Progenitor cell of endocrine pancreas (in vitro differentiated cells): ENCODE measurements at regions not wholly inside any gene's neighbourhood (a gene's known extent, or its start where the extent isn't known, plus 50 kb on each side); places are given as distances from the start of the nearest gene placed in this dataset.
"Not testable (repeated sequence)": the region's sequence is repeated elsewhere in the genome, so short reads cannot be mapped to it uniquely, and the experiment has no call there.

Experiments
- DNase-seq: peaks from one replicate; pipeline ENCODE4 v3.0.0; 2021; ENCODE audit warnings: low spot score; ENCODE audit not compliant: unreplicated experiment
- H3K27ac Mint-ChIP-seq: 2 replicates; pipeline ENCODE4 v1.8.0; 2021; ENCODE audit warnings: mild to moderate bottlenecking, moderate library complexity, mixed read lengths
- H3K27me3 Mint-ChIP-seq: 2 replicates; pipeline ENCODE4 v1.8.0; 2021; ENCODE audit warnings: mixed read lengths
- H3K36me3 Mint-ChIP-seq: 2 replicates; pipeline ENCODE4 v1.8.0; 2022; ENCODE audit warnings: mixed read lengths; ENCODE audit not compliant: insufficient read depth
- H3K4me1 Mint-ChIP-seq: 2 replicates; pipeline ENCODE4 v1.8.0; 2021; ENCODE audit warnings: low read depth, mixed read lengths
- H3K4me3 Mint-ChIP-seq: 2 replicates; pipeline ENCODE4 v1.8.0; 2021; ENCODE audit warnings: low read depth, mild to moderate bottlenecking, moderate library complexity, mixed read lengths
- H3K9me3 Mint-ChIP-seq: 2 replicates; pipeline ENCODE4 v1.8.0; 2021; ENCODE audit warnings: low read depth, mixed read lengths
- CTCF ChIP-seq: fragments of 200-600 bp; sonication (generic); IDR thresholded peaks from one replicate; pipeline ENCODE4 v1.5.0; 2021; ENCODE audit warnings: antibody characterized with exemption, mild to moderate bottlenecking; ENCODE audit not compliant: unreplicated experiment

GRCh38 chr5:118478852-118479251 lies 509.5 kb downstream of the DTWD2 start:
- H3K4me3 Mint-ChIP-seq: no peak overlapping the region
- no peaks in the 10 kb centered on the region for H3K36me3 Mint-ChIP-seq
- peaks cover 14% of the 10 kb centered on the region for H3K9me3 Mint-ChIP-seq
- H3K4me1 Mint-ChIP-seq: no peaks in the 10 kb centered on the region
- DNase-seq: no peak
- TF ChIP-seq CTCF: no peak
- no peaks in the 10 kb centered on the region for H3K27me3 Mint-ChIP-seq
- H3K27ac Mint-ChIP-seq: no peak overlapping the region

GRCh38 chr5:118468085-118468484 lies 520.3 kb downstream of the DTWD2 start:
- H3K4me3 Mint-ChIP-seq: no peak overlapping the region
- DNase-seq: no peak
- no peaks in the 10 kb centered on the region for H3K4me1 Mint-ChIP-seq
- no peaks in the 10 kb centered on the region for H3K9me3 Mint-ChIP-seq
- no peak overlapping the region for H3K27ac Mint-ChIP-seq
- H3K36me3 Mint-ChIP-seq: no peaks in the 10 kb centered on the region
- TF ChIP-seq CTCF: no peak
- H3K27me3 Mint-ChIP-seq: no peaks in the 10 kb centered on the region

- H3K27me3 Mint-ChIP-seq: no peaks in the 10 kb centered on the region
- no peak for TF ChIP-seq CTCF
- no peaks in the 10 kb centered on the region for H3K4me1 Mint-ChIP-seq
- no peaks in the 10 kb centered on the region for H3K9me3 Mint-ChIP-seq
- H3K4me3 Mint-ChIP-seq: no peak overlapping the region
- no peak overlapping the region for H3K27ac Mint-ChIP-seq
- no peak for DNase-seq
- H3K36me3 Mint-ChIP-seq: no peaks in the 10 kb centered on the region
Observed at GRCh38 chr5:118467103-118467502, 521.2 kb downstream of the DTWD2 start.

GRCh38 chr5:118466418-118466817 lies 521.9 kb downstream of the DTWD2 start:
- DNase-seq: no peak
- Mint-ChIP-seq H3K4me1 (no peaks in the 10 kb centered on the region), H3K27me3 (no peaks in the 10 kb centered on the region), H3K36me3 (no peaks in the 10 kb centered on the region), H3K4me3 (no peak overlapping the region), H3K27ac (no peak overlapping the region), H3K9me3 (no peaks in the 10 kb centered on the region)
- TF ChIP-seq CTCF: no peak

- H3K36me3 Mint-ChIP-seq, H3K27me3 Mint-ChIP-seq, H3K9me3 Mint-ChIP-seq, H3K4me3 Mint-ChIP-seq, DNase-seq, H3K4me1 Mint-ChIP-seq, H3K27ac Mint-ChIP-seq: not testable (repeated sequence)
Observed at GRCh38 chr5:118462276-118462675, 526.1 kb downstream of the DTWD2 start.

- Mint-ChIP-seq H3K36me3 (no peaks in the 10 kb centered on the region), H3K27ac (no peak overlapping the region), H3K27me3 (no peaks in the 10 kb centered on the region), H3K4me1 (no peaks in the 10 kb centered on the region), H3K4me3 (no peak overlapping the region), H3K9me3 (no peaks in the 10 kb centered on the region)
- TF ChIP-seq CTCF: no peak
- no peak for DNase-seq
Observed at GRCh38 chr5:118461436-118461835, 526.9 kb downstream of the DTWD2 start.
